ENCODE measurements at regions not wholly inside any gene's neighbourhood (a gene's known extent, or its start where the extent isn't known, plus 50 kb on each side); places are given as distances from the start of the nearest gene placed in this dataset.

DNA sequence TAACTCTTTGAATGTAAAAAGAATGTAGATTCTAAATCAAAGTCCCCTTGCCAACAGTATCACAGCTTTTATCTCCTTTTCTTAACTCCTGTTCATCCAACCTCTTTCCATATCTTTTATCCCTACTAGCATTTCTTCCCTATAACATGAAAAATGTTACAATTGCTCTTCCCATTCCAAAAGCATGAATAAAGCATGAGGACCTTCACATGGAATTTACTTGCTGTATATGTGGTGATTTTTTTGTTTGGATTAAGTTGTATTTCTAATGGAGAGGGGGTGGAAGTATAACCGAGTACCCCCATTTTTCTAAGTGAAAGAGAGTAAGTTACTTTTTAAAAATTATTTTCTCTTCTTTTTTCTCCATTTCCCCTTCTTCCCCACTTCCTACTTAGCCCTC is 94.9 kb upstream of the RBBP8 start:
- TF ChIP-seq POLR2A (IDR thresholded peaks at IDR 0.05) = no peak
- TF ChIP-seq, protein P1, sequence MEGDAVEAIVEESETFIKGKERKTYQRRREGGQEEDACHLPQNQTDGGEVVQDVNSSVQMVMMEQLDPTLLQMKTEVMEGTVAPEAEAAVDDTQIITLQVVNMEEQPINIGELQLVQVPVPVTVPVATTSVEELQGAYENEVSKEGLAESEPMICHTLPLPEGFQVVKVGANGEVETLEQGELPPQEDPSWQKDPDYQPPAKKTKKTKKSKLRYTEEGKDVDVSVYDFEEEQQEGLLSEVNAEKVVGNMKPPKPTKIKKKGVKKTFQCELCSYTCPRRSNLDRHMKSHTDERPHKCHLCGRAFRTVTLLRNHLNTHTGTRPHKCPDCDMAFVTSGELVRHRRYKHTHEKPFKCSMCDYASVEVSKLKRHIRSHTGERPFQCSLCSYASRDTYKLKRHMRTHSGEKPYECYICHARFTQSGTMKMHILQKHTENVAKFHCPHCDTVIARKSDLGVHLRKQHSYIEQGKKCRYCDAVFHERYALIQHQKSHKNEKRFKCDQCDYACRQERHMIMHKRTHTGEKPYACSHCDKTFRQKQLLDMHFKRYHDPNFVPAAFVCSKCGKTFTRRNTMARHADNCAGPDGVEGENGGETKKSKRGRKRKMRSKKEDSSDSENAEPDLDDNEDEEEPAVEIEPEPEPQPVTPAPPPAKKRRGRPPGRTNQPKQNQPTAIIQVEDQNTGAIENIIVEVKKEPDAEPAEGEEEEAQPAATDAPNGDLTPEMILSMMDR (IDR thresholded peaks at IDR 0.05) = no peak

Data from body of pancreas (tissue), 4 donors.